Effector CD8-positive, alpha-beta T cell (primary cell): ENCODE measurements at regions not wholly inside any gene's neighbourhood (a gene's known extent, or its start where the extent isn't known, plus 50 kb on each side); places are given as distances from the start of the nearest gene placed in this dataset.
"Not testable (repeated sequence)": the region's sequence is repeated elsewhere in the genome, so short reads cannot be mapped to it uniquely, and the experiment has no call there.

ENCODE experiments used
- DNase-seq: peaks from one replicate; lab custom pipeline; 2025; lab: John Stamatoyannopoulos, UW

- no peak for DNase-seq
Measured at GRCh38 chr2:8139668-8140200, 542.1 kb upstream of the ID2 start.

- no peak for DNase-seq
Measured at GRCh38 chr2:8141079-8141707, 540.7 kb upstream of the ID2 start.

GRCh38 chr2:8141780-8142179, 540.1 kb upstream of the ID2 start:
- DNase-seq, result no peak

- DNase-seq, result no peak
Measured at GRCh38 chr2:8142461-8142860, 539.4 kb upstream of the ID2 start.

- DNase-seq, result no peak
Measured at GRCh38 chr2:8144131-8144631, 537.7 kb upstream of the ID2 start.

GRCh38 chr2:8144785-8145184, 537.1 kb upstream of the ID2 start:
- no peak for DNase-seq

GRCh38 chr2:8145375-8145774, 536.5 kb upstream of the ID2 start:
- DNase-seq, result not testable (repeated sequence)

GRCh38 chr2:8146132-8147005, 535.5 kb upstream of the ID2 start:
- no peak for DNase-seq

- no peak for DNase-seq
Measured at GRCh38 chr2:8148260-8149006, 533.4 kb upstream of the ID2 start.

GRCh38 chr2:8149007-8149405, 532.9 kb upstream of the ID2 start:
- no peak for DNase-seq

- no peak for DNase-seq
Measured at GRCh38 chr2:8149985-8150539, 531.8 kb upstream of the ID2 start.

- DNase-seq, result no peak
Measured at GRCh38 chr2:8151888-8152287, 530.0 kb upstream of the ID2 start.

GRCh38 chr2:8152392-8153257, 529.2 kb upstream of the ID2 start:
- DNase-seq, result no peak

- DNase-seq, result no peak
Measured at GRCh38 chr2:8153258-8153718, 528.6 kb upstream of the ID2 start.

GRCh38 chr2:8154270-8154669, 527.6 kb upstream of the ID2 start:
- no peak for DNase-seq

- no peak for DNase-seq
Measured at GRCh38 chr2:8154936-8155335, 526.9 kb upstream of the ID2 start.

- DNase-seq, result no peak
Measured at GRCh38 chr2:8157621-8158430, 524.0 kb upstream of the ID2 start.

- DNase-seq, result no peak
Measured at GRCh38 chr2:8158711-8159110, 523.1 kb upstream of the ID2 start.

- DNase-seq, result no peak
Measured at GRCh38 chr2:8159211-8159965, 522.5 kb upstream of the ID2 start.
